ENCODE measurements at regions not wholly inside any gene's neighbourhood (a gene's known extent, or its start where the extent isn't known, plus 50 kb on each side); places are given as distances from the start of the nearest gene placed in this dataset.
"Not testable (repeated sequence)": the region's sequence is repeated elsewhere in the genome, so short reads cannot be mapped to it uniquely, and the experiment has no call there.

DNA sequence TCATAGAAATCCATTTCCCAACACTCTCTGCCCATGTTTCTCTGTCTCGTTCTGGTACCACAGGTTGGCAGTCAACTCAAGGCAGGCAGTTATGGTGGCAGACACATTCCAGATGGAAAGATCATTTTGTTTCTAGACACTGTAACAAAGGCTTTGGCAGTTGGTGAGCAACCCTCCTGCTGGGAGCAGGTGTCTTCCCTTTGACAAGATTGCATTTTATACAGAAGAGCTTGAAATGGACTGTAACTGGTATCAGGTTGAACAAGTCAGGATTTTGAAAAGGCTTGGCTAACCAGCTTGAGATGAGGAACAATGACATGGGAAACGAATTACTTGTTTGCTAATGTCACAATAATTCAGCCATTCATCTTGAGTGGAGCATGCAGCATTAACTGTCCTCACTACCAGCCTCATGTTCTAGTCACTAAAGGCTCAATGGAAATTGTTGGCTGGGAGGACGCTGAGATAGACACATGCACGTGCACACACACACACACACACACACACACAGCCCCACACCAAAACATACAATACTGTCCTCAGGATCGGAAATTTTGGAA is 170.0 kb downstream of the SEMA6D start:
- no peak for DNase-seq (ENCODE audit: low read depth)

DNA sequence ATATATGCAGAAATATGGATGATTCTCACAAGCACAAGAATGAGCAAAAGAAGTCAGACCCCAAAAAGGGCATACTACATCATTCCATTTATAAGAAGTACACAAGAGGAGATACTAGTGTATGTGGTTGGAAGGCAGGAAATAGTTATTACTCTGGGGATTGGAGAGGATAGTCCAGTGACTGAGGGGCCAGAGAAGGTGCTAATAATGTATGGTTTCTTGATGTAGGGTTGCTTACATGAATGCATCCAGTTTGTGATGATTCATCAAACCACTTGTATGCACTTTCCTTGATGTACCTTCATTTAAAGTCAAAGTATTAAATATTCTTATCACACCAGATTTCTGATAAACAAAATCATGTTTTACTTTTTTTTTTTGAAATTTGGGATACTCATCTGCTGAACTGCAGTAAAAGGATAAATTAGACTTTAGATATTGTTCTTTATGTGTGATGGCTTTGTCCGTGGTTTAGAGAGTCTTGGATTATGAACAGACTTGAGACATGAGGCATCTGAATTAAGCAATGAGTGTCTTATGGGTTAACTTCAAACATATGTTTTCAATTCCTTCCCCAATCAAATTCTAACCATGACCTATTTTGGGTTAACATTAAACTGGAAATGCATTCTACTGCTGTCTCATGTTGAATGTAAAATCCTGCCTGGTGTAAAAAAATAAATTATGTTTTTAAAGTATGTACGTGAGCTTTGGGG is 171.2 kb downstream of the SEMA6D start:
- no peak for DNase-seq (ENCODE audit: low read depth)

DNA sequence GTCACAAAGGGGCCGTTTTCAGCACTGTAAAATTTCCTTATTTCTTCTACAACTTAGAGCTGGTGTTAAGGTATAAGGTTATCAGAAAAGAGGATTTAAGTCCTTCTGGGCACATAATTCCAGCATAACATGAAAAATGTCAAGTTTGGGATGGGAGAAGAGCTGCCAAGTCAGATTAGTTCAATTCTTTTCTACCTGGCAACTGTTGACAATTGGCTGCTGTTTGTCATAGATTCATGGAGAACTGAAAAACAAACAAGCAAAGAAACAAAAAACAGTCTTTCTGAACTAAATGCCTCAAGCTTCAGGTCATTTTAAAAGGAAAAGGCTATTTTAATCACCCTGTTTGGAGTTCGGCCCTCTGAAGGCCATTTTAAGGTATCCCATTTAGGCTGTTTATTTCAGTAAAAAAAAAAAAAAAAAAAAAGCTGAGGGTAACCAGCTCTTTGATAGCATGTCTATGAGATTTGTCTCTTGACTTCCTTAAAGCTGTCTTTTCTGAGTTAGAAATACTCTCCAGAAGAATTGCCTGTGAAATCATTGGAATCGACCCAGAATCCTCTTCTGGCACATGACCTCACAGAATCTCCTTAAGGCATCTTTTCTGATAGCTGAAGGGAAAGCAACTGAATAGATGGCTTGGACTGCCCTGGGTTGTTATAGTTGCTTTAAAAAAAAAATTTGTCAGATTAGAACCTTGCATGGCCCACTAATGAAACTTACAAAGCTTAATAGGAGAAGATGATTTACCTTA is 173.3 kb downstream of the SEMA6D start:
- no peak for DNase-seq (ENCODE audit: low read depth)

DNA sequence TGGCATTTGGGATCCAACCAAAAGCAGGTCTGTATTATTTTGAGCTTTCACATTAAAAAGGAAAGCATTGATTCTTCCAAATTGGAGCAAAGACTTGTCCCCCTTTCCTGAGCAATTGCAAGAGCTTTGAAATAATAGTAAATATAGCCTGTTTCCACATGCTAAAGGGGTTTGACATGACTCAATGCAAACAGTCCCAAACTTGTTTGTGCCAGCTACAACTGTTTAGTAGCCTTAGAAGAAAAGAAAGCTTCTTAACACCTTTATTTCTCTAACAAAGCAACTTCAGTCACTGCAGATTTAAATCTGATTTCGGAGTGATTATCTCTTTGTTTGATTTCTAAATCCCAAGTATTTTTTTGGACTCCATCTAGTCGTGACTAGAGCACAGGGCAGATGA is 180.2 kb downstream of the SEMA6D start:
- no peak for DNase-seq (ENCODE audit: low read depth)

DNA sequence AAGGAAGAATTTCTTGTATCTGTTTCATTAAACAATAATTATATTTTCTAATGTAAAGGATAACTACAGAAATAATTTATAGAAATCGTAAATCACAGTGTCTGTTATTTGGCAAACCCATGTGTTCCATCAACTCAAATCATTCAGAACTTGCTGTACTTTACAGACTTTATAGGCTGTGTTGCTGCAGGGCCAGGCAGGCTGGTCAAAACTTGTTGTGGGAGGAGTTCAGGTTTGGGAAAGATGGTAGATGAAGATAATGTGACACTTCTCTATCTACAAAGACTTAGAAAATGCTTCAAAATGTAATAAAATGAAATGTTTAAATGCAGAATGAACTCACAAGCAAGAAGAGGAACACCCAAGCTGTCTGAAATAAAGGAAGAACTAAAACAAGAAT is 183.4 kb downstream of the SEMA6D start:
- DNase-seq (ENCODE audit: low read depth) = no peak

DNA sequence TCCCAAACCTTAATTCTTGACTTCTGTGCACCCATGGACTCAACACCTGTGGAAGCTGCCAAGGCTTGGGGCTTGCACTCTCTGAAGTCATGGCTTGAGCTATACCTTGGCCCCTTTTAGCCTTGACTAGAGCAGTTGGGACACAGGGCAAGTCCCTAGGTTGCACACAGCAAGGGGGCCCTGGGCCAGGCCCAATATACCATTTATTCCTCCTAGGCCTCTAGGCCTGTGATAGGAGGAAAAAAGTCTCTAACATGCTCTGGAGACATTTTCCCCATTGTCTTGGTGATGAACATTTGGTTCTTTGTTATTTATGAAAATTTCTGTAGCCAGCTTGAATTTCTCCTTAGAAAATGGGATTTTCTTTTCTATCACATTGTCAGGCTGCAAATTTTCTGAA is 186.1 kb downstream of the SEMA6D start:
- no peak for DNase-seq (ENCODE audit: low read depth)

DNA sequence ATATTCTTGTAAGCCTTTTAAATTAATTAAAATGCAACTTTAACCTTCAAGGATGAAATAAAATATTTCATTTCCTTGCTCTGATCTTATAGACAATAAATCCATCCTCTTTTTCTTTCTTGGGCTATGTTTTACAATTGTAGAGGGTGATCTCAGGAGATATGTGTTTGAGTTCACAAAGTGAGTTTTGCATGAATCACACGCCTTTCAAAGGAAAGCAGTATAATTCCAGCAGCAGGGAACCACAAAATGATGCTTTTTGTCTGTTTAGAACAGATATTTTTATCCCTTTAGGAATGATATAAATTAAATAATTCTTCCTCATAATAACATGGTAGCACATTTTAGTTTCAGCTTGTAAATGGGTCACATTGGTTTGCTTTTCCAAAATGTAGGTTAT is 191.2 kb downstream of the SEMA6D start:
- no peak for DNase-seq (ENCODE audit: low read depth)

DNA sequence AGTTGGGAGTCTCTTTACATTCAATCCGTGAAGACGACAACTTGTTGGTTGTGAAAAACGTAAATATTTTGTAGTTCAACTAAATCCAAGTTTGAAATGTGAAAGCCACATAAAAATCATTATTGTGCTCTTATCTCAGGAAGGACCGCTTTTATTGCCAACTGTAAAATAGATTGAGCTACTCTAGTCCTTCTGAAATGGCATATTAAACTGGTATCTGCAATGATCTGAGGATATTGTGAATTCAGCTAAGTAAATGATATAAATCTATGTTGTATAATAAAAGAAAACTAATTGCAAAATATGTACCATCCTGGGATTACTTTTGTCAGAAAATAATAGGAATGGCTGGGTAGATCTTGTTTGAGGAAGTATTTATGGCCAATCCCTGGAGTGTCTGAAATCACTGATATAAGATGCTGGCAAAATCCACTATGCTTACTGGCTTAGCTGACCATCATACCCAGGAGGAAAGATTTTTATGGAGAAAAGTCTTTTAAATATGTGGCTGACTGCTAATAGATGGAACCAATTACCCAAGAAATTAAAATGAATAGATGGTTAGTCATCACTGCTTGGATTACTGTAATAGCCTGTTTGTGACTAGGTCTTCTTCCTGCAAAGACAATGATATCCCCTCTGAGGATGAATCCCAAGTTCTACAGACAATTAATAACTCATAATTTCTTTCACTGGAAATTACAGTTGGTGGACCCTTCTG is 191.8 kb downstream of the SEMA6D start:
- DNase-seq (ENCODE audit: low read depth) = no peak

DNA sequence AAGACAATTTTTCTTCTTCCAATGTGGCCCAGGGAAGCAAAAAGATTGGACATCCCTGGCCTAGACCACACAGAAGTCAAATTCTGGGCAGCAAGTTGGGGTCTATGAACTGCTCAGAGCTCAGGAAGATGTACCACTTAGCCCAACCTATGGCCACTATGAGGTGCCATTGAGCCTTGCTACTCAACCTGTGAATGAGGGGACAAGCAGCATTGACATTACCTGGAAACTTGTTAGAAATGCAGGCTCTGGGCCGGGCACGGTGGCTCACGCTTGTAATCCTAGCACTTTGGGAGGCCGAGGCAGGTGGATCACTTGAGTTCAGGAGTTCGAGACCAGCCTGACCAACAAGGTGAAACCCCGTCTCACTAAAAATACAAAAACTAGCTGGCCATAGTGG is 195.6 kb downstream of the SEMA6D start:
- DNase-seq (ENCODE audit: low read depth) = not testable (repeated sequence)

DNA sequence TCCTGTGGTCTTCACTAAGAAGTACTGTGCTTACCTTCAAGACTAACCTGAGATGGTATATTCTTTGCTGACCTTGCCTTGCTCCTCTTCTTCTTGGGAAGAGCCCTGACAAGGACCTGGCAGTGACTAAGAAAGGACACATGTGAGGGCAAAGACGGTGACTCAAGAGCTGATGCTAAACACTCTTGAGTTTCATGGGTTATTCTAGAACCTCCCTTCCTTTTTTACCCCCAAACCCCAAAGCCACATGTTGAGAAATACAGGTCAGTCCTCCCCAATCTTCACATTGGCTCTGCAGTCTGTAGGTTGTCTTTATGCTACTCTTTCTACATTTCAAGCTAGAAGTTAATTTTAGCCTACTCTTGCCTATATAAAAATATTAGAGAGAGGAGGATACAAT is 200.6 kb downstream of the SEMA6D start:
- no peak for DNase-seq (ENCODE audit: low read depth)

DNA sequence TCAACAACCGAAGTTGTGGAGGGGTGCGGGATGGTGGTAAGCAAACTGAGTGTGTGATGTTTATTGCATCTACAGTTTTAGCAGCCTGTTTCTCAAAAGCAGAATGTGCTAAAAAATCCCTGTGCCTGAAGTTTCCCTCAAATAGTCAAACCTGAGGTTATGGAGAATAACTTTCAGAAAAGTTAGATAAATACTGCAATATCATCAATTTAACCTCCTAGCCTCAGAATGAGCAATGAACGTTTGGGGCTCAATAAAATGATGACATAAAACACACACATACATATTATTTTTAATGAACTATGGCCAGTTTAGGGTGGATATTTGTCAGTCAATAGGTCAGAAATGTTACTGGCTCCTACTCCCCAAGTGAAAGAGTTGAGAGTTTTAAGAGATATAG is 201.6 kb downstream of the SEMA6D start:
- no peak for DNase-seq (ENCODE audit: low read depth)

DNA sequence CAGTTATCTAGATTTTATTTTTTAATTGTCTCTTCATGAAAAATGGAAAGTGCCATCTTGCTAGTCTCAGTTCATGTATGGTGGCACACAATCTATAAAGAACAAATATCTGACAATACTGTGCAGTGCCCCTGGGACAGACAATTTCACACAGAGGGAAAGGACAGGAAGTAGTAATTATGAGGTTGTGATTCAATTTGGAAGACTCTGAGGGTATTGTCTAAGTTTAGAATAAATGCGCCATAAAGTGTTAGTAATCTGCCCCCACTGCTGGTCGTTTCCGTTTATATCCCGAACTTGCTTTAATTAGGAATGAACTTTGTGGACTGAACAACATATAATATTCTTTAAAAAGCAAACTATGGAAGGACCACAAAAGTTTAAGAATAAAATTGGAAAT is 196.4 kb upstream of the SLC24A5 start:
- DNase-seq (ENCODE audit: low read depth) = no peak

DNA sequence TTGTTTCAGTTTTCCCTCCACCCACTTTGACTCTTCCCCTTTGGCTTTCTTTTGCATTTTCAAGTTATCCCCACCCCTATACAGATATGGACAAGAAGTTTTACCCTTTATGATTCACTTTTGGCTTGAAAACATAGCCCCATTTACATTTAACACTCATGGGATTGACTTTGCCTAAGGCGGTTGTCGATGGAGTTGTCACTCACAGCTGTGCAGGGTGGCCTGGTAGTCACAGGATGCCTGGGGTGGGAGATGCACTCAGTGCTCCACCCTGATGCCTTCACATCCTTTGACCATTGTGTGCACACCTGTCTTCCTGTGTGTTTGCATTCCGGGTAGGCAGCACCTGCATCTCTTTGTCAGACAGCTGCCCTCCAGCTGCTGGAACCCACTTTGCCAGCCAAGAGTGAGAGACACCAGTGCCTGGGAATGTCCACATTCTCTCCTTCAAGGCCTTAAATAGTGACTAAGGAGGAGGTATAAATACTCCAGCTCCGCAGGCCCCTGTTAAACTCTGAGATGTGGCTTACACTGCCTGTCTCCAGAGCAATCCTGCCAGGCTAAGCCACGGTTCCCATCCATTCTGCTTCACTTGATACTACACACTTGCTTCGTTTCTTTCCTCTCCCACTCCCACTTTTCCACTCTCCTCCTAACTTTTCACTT is 191.5 kb upstream of the SLC24A5 start:
- no peak for DNase-seq (ENCODE audit: low read depth)

DNA sequence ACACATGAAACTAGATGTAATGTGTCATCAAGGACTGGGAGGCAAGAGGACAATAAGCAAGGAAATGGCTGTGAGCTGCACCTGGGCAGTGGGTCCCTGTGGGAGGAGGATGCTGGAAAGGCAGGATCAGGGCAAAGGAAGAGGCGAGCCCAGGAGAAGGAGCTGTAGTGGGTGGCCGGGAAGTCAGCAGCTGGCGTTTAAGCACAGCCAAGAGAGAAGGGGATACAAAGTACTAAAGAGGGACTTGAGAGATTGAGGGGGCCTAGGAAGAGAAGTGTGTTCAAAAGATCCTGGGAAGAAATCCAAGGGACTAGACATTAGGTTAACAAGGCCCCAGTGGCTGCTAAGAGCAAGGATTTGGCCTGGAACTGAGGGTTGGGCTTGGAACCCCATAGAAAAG is 188.5 kb upstream of the SLC24A5 start:
- peak; percentile 76 for DNase-seq (ENCODE audit: low read depth)

DNA sequence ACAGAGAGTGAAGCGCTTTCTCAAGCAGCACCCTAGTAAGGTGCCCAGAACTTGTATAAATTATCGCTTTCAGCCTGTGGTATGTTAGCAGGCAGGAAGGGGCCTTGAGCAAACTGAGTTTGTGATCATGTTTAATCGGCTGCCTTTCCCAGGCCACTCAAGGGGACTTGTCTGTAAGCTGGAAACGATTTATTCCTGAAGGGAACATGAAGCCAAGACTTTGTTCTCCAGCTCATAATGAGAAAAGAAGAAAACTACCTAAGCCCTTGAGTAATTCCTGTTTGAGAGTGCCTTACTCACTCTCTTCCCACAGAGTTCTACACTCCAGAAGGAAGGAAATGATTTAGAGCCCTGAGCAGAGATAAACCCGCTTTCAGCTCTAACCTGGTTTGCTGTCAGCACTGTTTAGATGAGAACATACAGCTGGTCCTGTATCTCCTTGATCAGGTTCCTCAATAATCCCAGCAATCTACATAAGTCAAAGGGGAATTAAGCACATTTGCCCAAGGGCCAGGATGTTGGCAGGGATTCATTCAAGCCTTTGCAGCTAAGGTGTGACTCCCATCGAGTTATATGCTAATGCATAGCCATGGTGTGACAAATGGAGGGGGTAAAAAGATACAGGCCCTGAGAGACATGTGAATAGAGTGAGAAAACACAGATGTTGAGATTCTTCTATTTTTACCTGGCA is 187.7 kb upstream of the SLC24A5 start:
- peak; percentile 41 for DNase-seq (ENCODE audit: low read depth)

DNA sequence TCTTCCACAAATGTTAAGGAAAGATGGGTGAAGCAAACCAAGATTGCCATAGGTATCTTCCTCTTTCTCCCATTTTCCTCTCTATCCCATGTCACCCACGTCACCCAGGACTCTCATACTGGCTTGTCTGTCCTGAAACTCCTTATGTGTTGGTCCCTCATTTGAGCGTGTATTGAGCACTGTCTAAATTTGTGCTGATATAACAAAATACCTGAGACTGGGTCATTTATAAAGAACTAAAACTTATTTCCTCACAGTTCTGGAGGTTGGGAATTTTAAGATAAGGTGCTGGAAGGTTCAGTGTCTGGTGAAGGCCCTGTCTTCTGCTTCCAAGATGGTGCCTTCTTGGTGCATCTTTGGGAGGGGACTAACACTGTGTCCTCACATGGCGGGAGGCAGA is 186.9 kb upstream of the SLC24A5 start:
- no peak for DNase-seq (ENCODE audit: low read depth)

DNA sequence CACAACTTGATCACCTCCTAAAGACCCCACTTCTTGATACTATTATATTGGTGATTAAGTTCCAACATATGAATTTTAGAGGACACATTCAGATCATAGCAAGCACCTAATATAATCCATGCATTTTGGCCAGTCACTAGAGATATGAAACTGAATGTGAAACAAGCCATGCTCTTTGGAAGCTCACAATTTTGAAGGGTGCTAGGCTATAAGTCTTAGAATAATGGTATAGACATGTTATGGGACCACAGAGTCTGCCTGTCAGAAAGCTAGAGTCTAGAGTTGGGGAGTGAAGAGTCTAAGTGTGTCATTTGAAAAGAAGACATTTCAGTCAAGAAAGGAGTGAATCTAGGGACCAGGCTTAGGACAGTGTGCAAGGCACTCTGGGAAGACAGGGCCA is 186.4 kb upstream of the SLC24A5 start:
- DNase-seq (ENCODE audit: low read depth) = no peak

DNA sequence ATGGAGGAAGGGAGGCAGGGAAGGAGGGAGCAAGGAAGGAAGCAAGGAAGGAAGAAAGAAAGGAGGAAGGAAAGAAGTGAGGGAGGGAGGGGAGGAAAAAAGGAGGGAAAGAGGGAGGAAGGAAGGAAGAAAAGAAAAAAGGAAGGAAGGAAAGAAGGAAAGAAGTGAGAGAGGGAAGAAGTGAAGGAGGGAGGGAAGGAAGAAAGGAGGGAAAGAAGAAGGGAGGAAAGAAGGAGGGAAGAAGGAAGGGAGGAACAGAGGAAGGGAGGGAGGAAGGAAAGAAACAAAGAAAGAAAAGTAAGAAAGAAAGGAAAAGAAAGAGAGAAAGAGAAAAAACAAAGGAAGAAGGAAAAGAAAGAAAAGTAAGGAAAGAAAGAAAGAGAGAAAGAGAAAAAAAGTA is 183.0 kb upstream of the SLC24A5 start:
- DNase-seq (ENCODE audit: low read depth) = no peak

DNA sequence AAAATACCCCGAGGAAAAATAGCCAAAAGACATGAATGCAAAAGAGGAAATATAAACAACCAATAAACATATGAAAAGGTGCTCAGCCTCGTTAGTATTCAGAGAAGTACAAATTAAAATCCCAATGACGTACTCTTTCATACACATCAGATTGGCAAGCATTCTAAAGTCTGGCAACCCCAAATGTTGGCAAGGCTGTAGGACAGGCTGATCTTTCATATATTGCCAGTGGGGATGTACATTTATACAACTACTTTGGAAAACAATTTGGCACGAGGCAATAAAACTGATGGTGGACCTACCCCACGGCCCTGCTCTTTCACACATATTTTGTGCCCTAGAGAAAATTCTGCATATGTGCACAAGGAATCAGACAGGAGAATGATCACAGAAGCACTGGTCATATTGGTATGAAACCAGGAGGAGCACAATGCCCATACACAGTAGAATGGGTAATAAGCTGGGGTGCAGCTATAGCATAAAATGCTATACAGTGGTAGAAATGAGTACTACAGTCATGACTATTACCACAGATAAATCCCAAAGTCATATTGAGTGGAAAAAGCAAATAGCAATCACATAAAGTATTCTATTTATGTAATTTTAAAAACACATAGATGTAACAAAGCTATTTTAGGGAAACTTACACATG is 176.0 kb upstream of the SLC24A5 start:
- no peak for DNase-seq (ENCODE audit: low read depth)

DNA sequence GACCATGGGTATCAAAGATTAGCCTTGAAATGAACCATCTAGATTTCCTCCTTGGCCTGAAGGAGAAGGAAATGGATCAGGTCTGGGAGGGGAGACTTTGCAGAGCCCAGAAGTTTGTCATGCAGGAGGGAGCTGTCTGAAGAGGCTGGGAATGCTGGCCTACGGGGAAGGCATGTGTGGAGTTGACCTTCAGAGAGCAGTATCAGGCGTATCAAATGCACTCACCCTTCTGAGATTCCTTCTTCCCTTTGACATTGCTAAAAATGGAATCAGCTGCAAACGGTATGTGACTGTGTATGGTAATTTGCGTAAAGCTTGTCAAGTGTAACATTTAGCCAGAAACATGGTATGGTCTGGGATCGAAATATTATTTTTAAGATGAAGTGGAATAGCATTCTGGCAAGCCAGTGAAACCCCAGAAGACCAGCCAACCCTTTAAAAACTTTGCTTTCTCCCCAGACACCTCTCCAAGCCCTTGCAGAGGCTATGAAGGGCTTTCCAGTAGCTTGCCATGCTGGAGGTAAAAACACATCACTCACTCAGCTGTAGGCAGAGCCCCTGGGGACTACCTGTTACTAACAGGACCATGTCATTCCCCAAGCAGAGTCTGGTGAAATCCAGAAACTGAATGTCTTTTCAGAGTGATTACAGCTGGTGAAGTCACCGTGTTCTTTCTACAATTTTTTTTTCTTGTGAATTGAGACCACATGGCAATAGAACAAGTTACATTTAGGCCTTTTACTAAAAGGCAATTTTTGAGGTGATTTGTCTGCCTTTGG is 174.7 kb upstream of the SLC24A5 start:
- DNase-seq (ENCODE audit: low read depth) = no peak
